ENCODE measurements at regions not wholly inside any gene's neighbourhood (a gene's known extent, or its start where the extent isn't known, plus 50 kb on each side); places are given as distances from the start of the nearest gene placed in this dataset.

DNA sequence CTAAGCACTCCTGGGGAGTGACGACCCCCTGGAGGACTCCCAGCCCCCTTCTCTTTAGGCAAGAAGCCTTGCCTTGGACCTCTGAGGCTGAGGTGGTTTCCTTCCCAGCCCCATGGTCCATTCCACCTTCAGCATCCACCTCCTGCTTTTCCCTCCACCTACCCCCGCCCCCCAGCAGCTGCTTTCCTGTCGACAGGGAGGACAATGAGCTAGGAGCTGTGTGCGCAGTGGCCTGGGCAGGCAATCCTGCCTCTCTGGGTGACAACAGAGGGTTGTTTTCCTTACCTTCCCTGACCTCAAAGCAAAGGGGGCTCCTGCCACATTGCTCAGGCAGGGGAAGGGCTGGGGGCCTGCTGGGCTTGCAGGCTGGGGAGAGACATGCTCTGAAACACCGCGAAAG, 123.5 kb downstream of the BCOR start:
- DNase-seq: no peak

DNA sequence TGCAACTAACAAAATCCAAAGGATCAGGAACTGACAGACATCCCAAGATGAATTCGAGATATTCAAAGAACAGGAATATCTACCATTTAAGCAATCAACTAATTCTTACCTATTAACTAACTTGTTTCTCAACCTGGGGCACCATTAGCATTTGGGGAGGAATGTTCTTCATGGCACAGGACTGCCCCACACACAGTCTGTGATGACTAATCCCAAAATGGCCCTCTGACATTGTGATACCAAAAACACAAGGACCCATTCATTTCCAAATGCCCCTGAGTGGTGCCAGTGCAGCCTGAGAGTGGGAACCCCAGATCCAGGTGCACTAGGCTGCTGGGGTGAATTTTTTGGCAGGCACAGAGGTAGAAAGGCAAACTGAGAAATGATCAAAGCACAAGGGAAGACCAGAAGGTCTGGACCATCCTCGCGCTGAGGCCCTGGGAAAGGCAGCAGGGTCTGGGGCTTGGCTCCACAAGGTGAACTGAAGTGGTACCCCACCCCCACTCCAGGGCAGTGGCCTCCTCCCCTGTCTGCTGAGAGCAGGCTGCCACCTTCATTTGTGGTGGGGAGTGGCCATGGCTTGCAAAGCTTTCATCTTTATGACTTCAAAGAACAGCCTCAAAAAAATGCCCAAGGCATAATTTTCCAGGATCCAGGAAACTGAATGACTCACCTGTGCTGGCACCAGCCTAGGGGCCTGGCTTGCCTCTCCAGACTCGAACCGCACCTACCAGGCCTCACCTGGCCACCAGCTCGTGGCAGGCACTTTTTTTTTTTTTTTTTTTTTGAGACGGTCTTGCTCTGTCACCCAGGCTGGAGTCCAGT, 122.4 kb downstream of the BCOR start:
- peak; percentile 16 for DNase-seq

DNA sequence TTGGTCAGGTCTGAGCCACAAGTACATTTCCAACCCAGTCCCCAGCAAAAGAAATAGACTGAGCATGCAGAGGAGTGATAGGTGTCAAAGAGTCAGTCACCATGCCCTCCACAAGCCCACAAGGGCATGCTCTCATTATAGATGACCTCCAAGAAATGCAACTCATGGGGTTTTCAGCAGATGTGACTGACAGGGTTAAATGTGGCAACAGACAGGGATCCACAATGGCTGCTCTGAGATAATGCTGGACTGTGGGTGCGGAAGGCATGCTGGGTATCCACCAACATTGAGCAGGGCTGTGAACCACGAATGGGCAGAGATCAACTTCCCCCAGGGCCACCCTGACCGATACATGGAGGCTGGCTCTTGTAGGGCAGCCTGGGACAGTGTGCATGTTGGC, 115.8 kb downstream of the BCOR start:
- DNase-seq: no peak

DNA sequence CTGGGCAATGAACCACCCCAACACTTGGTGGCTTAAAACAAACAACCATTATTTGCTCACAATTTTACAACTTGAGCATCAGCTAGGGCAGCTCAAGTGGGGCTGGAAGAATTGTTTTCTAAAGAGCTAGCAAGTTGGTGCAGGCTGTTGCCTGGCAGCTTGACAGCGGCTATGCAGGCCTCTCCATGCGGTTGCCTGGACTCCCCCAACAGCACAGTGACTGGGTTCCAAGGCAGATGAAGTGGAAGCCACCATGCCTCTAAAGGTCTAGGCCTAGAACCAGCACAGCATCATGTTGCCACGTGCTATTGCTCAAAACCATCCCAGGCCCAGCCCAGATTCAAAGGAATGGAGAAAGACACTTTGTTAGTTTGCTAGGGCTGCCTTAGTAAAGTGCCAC, 114.8 kb downstream of the BCOR start:
- DNase-seq: peak; percentile 89

DNA sequence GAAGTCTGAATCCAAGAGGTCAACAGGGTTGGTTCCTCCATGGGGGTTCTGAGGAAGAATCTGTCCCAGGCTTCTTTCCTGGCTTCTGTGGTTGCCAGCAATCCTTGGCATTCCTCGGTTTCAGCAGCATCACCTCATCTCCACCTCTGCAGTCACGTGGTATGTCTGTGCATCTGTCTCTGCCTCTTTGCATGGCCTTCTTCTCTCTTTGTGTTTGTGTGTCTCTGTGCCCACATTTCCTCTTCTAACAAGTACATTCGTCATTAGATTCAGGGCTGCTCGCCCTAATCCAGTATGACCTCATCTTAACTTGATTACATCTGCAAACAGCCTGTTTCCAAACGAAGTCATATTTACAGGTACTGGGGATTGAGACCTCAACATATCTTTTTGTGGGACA, 114.0 kb downstream of the BCOR start:
- no peak for DNase-seq

DNA sequence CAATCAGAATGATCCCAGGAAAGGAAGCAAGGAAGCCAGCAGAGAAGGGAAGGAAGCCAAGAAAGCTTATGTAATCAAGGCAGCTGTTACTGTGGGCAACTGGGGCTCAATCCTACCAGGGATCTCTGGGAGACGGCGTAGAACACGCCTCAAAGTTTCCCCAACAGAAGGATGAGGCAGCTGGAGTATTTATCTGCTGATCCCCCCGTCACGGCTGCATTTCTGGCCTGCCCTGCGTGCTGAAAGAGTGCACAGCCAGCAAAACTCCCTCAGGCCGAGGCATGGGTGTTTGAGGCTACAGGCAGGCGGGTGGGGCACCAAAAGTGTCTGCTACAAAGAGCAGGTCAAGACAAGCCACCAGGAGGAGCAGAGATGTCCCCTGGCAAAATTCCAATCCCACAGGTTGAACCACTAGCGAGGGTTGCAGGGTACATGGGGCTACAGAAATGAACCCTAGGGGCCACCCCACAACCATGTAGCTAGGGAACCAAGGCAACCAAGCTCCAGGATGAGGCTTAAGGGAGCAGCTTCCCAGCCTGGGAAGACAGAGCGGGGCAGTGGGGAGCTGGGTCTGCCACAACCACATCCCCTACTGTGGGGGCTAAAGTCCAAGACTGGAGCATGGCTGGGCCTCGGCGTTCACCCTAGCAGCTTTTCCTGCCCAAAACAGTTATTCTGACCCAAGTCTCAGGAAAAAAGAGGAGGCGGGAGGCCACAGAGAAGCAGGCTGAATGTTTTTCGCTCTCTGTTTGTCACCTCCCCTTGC, 113.4 kb downstream of the BCOR start:
- DNase-seq: no peak

DNA sequence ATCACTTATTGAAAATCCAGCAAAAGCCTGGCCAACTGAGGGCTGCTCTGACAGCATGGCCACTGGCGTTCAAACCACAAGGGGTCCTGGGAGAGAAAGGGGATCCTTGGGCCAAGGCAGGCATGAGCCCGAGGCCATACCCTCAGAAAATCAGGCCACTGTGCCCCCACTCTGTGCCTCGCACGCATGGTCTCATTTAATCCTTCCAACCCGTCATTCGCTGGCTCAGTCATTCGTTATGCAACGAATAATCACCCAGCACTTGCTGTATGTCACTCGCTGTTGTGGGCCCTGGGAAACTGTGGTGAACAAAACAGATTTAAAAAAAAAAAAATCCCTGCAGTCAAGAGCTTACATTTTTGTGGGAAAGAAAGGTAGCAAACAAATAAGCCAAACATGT, 112.7 kb downstream of the BCOR start:
- DNase-seq: no peak

DNA sequence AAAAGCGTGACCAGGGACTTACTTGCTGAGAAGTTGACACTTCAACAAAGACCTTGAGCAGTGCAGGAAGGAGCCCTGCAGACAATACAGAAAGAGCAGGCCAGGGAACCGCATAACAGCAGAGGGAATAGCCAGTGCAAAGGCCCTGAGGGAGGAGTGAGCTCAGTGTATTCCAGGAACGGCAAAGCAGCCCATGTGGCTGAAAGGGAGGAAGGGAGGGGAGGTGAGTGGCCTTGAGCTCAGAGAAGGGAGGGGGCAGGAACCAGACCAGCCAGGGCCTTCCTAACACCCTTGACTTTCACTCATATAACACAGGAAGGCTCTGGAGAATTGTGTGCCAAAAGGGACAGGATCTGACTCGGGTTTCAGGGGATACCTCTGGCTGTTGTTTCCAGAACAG, 112.2 kb downstream of the BCOR start:
- no peak for DNase-seq

DNA sequence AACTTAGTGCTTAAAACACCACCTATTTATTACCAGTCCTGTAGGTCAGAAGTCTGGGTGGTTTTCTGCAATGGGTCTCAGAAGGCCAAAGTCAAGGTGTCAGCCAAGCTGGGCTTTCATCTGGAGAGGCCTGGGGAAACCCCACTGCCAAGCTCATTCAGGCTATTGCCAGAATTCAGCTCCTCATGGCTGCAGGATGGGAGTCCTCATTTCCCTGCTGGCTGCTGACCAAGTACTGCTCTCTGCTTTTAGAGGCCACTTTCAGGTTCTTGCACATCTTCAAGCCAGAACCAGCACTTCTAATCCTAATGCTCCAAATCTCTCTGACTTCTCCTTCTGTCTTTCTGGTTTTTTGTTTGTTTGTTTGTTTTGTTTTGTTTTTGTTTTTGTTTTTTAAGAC, 109.3 kb downstream of the BCOR start:
- no peak for DNase-seq

DNA sequence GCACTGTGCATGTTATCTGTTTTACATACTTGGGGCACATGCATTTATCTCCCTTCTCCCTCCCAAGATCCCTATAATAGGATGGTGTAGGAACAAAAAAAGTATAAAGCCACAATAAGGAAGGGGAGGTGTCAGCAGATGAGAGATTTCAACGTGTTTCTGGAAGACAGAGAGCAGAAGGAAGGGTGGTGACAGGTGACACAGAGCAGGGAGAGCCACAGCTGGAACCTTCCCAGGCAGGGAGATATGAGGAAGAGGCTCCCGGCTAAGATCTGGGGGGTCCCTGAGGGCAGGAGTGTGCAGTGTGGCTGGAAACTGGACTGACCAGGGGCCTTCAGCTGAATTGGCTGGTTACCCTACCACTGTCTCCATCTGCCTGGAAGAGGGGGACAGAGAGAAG, 107.4 kb downstream of the BCOR start:
- no peak for DNase-seq

DNA sequence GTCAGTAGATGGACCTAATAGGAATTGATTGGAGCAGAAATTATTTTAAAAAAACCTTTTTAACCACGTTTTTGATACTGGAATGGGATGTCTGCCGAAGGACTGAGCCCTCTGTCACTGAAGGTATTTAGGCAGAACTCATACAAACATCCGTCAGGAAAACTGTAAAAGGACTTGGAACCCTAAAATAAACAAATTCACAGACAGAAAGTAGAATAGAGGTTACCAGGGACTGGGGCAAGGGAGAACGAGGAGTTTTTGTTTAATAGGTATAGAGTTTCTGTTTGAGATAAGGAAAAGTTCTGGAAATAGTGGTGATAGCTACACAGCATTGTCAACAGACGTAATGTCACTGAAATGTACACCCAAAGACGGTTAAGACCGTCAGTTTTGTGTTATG, 105.5 kb downstream of the BCOR start:
- DNase-seq: no peak

DNA sequence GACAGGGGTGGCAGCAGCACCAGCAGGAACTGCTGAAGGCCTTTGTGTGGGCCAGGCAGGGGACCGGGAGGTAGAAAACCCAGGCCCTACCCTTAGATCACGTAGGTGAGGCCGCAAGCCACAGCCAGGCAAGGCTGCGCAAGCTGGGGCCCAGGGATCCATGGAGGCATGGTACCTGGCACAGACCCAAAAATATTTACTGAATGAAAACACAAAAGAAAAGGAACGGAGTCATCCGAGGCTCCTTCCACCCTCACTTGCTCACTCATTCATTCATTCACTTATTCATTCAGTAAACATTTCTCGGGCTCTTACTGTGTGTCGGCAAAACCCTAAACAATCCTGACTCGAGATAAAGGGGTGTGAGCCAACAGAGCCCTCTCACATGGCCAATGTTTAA, 102.3 kb downstream of the BCOR start:
- no peak for DNase-seq

DNA sequence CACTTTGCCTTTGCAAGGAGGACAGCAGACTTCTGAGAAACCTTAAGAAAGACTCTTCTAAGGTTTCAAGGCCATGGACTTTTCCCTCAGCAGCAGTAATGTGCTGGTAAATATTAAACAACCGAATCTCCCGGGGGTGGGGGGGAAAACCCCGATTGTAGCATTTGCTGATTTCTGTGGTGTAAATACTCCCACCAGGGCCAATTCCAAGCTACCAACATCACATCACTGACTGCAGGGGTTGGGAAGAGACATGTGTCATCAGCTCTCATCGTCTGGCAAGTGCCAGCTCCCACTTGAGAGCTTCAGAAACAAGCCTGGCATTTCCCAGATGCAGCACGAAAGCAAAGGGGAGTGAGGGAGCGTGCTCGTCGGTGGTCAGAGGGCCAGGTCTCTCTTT, 101.2 kb downstream of the BCOR start:
- no peak for DNase-seq

DNA sequence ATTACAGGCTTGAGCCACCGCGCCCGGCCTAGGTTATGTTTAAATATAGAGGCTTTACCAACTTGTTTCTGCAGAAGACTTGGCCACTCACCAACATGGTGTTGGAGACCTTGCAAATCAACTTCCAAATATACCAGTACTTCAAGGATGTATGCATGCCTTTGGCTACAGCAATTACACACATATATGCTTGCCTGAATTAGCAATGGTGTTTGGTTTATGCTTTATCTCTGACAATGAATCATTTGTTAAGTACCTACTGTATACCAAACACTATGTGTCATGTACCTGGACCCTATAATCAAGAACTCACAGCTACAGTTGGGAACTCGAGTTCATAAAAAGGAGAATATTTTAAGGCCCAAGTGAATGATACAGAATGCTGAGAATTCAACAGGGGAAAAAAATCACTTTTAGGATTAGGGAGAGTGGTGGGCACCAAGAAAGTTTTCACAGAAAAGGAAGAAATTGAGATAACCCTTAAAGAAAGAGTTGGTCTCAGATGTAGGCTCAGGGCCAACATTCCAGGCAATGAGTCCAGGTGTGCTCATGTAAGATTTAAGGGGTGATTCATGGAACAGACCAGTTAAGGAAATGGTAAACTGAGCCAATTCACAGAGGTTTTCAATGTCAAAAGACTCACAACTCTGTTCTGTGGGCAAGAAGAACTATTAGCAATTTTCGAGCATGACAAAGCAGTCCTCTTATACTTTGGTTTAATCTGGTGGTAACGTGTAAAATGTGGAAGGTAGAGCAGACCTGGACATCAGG, 98.9 kb downstream of the BCOR start:
- DNase-seq: no peak
